ENCODE measurements at regions not wholly inside any gene's neighbourhood (a gene's known extent, or its start where the extent isn't known, plus 50 kb on each side); places are given as distances from the start of the nearest gene placed in this dataset.
"Not testable (repeated sequence)": the region's sequence is repeated elsewhere in the genome, so short reads cannot be mapped to it uniquely, and the experiment has no call there.

DNA sequence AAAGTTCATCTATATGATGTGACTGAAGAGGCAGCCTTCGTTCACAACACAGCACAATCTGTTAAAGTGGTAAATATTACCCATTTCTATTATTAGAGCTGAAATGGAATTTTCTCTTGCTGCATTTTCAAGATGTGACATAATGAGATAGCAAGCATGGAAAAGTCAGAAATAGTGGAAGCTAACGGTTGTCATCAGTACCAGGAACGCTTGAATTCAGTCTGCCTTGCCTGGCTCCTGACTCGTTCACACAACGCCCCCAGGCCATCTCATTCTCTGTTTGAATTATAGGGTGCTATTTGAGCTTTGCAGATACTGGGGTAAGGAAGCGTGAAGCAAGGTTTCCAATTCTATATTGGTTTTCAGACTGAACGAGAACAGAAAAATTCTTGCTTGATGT lies 116.5 kb upstream of the MAP3K7 start:
- DNase-seq (ENCODE audit: low read depth in 2 of 2) = no peak

DNA sequence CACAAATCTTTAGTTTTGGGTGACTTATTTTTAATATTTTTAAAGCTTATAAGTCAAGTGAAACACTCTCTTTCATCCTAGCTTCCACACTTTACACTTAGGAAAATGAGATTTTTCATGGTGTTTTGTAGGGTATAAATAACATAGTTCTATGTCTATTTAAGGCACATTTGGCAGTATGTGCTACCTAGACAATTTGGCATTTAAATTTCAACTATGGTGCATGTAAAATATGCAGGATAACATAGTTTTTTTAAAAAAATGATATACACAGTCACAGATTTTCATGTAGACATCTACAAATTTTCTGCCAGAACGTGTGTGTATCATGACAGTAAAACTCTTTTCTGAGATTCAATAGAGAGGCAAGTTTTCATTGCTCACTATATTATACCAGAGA lies 115.1 kb upstream of the MAP3K7 start:
- DNase-seq (ENCODE audit: low read depth in 2 of 2) = no peak

DNA sequence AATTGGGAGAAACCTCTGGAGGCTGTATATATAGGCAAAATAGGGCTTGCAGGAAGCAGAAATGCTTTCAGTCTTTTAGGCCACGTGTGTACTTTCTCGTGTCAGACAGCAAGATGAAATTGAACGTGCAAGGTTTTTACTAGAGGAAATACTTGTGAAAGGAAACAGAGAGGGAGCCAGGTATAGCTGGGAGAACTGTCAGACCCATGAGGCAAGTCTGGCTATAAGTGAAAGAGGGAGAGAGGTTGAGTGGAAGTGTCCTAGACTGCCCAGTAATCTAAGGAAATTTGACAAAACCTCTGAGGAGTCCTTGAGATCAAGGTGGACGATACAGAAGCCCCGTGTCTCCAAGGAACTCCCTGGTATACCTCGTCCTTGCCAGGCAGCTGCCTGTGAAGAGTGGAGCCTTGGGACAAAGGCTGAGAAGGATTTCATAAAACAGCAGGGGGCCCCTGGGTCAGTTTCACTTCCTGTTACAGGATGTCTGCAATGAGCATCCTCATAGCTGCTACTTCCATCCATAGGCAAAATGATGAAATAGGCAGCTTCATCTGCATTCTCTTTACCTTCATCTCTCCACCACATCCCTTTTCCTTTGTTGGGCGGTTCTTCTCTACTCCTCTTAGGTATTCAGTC lies 114.4 kb upstream of the MAP3K7 start:
- DNase-seq (ENCODE audit: low read depth in 2 of 2) = no peak

DNA sequence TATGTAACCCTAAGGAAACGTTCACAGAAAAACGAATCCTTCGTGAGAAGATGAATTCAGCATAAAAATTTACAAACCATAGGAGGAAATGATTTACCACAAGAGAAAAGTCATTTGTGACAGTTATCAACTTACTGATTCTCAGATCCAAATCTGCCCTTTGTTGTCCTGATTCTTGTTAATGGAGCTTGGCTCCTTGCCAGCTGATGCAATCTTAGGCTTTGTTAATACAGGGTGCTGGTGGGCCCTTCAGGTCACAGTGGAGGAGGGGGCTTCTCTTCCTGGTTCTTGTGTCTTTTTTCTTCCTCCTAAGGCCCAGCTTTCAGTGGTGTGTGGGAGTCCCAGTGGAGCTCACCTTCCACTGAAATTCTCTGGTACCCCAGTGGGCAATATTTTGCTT lies 108.4 kb upstream of the MAP3K7 start:
- no peak for DNase-seq (ENCODE audit: low read depth in 2 of 2)

DNA sequence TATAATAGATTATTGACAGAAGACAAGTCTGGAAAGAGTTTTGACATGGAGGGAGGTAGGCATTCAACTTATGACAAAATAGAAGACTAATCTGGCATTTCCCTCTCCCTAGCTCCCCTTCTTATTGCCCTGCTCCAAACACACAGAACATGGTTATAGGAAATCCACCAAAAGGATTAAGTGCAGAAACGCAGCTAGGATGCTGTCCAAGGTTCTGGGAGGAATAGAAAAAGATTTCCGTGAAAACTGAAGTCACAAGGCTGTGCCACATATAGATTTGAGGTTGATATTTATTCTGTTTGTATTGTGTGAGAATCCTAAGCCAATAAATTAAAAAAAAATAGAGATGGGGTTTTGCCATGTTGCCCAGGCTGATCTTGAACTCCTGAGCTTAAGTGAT lies 107.9 kb upstream of the MAP3K7 start:
- no peak for DNase-seq (ENCODE audit: low read depth in 2 of 2)

DNA sequence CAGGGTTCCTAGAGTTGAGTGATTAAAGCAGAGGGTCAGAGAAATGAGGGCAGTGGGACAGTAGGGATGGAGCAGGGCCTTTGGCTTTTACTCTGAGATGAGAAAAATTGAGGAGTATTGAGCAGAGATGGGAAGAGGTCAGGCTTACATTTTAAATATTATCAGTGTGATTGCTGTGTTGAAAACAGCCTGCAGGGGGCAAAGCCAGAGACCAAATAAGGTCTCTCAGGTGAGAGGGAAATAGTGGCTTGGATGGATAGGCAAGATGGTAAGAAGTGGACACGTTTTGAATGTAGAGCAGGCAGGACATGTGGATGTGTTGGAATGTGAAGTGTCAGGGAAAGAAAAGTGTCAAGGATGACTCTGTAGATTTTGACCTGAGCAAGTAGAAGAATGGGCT lies 105.0 kb upstream of the MAP3K7 start:
- no peak for DNase-seq (ENCODE audit: low read depth in 2 of 2)

DNA sequence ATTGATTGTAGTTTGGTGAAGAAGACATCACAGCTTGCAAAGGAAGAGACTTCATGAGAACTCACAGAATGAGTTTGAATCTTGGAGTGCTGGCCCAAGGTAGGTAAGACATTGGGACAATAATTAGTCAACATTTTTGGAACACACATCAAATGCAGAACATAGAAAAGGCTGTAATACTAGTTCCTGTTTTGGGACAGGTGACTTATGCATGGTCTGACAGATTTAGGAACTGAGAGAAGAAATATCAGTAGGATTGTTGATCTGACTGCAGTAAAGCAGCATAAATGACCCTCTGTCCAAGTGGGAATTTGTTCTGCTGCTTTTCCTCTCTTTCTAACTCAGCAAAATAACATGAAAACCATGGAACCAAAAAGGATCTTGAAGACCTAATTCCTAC lies 102.3 kb upstream of the MAP3K7 start:
- no peak for DNase-seq (ENCODE audit: low read depth in 2 of 2)

DNA sequence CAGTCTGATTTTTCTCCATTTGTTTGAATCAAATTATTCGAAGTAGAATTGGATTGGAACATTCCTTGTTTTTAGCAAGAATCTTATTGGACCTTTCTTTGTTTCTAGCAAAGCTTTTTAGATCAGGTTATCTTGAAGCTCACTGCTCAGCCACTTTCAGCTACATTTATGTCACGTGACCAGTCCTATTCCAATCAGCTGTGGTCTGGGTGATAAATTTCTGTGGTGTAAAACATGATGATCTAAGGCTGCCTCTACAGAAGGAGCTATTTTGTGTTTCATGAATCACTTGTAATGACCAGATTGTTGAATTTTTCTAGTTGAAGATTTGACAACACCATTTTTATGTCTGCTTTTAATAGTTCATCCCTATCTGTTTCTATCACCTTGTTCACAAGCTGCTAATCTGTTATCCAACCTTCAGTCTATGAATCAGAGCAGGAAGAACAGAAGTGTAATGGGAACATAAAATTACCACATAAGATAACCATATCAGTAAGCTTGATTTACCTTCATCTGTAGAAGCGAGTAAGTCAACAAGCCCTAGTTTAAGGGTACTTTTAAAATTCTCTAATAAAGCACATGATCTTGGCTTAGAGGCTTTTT lies 101.0 kb upstream of the MAP3K7 start:
- DNase-seq (ENCODE audit: low read depth in 2 of 2) = no peak

DNA sequence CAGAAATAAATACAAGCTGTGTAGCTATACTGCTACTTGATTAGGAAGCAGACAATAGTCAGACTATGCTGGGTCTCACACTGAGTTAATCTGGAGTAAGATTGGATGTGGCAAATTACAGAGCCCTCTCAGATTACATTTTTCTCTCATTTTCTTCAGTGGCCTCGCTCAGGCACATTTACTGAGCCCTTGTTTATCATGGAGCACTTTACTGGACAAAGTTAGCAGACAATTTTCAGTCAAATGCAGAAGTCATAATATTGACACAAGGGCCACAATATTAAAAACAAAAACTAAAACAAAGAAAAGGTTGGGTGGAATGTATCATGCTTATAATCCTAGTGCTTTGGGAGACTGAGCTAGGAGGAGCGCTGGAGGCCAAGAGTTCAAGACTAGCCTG lies 95.0 kb upstream of the MAP3K7 start:
- no peak for DNase-seq (ENCODE audit: low read depth in 2 of 2)

DNA sequence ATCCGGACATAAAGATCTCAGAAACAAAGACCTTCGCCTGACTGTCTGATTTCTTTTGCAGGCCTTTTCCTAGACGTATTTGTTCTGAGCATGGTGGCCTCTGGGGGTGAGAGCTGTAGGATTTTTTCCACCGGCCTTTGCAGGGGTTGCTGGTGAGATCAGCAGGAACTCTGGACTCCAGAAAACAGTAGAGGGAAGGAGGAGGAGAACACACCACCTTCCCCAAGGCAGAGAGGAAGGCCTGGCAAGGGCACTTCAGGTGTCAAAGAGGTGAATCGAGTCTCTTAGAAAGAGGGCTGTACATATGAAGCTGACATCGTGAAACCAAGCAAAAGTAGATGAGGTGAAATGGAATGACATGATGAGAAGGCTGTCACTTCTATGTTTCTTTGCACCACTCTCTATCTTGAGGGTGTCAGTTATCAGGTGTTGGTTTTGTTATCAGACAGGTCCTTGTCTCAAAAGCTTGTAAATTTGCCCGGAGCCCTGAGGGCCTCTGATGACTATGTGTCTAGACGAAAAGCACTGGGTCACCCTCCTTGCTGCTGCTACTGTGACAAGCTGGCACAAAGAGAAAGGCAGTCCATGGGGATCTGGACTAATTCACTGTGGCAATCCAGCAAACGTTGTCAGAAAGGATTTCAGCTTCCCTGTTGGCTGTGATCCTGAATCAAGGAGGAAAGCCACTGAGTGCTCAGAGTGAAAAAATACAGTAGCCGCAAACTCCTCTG lies 91.3 kb upstream of the MAP3K7 start:
- DNase-seq (ENCODE audit: low read depth in 2 of 2) = no peak

DNA sequence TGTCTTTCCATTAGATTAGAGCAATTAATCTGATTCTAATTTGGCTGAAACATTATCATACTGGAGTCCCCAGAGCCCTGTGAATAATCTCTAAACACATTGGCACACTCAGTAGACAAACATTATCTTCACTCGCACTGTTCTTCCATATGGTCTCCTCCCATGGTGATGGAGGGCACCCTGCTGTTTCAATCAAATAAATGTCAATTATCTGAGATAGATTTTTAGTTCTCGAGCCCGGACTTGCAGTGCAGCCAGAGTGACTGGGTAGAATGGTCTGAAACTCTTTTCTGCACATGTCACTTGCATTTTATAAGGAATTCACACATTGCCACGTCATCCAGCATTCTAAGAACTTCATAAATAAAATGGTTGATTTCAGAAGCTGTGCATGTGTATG lies 90.6 kb upstream of the MAP3K7 start:
- no peak for DNase-seq (ENCODE audit: low read depth in 2 of 2)

DNA sequence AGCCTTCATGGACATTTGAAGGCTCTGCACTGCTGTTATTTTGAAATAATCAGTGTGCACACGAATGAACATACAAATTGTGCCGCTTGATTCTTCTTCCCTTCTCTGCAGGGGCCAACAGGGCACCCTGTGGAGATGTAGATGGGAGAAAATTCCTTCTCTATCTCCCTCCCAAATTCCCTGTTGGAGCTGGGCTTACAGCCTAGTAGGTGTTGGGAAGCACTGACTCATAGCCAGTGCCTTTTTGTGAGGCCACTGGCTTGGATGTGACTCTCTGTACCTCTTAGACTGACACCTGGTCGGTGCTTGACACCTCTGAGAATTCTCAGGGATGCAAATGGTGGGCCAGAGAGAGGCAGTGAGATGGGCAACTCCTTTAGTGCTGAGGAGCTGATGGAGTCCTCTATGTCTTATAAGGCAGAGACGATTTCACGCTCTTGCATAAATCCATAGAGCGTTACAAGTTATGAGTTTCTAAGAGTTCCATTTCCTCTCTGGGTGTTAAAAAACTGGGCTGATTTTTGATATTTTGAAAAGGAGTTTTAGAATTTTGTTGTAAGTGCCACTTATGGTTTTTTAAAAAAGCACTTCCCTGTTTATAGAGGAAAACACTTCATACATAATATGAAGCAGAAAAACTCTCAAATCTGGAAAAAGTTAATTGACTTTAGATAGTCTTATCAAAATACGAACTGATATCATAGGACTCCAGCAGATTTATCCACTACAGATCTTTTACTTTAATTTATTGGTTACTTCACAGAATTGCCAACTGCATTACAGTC lies 89.8 kb upstream of the MAP3K7 start:
- no peak for DNase-seq (ENCODE audit: low read depth in 2 of 2)

DNA sequence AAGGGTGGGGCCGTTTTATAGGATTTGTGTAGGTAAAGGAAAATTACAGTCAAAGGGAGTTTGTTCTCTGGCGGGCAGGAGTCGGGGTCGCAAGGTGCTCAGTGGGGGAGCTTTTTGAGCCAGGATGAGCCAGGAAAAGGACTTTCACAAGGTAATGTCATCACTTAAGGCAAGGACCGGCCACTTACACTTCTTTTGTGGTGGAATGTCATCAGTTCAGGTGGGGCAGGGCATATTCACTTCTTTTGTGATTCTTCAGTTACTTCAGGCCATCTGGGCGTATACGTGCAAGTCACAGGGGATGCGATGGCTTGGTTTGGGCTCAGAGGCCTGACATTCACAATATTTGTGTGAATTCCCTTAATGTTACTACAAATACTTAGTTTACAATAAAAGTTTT lies 88.2 kb upstream of the MAP3K7 start:
- not testable (repeated sequence) for DNase-seq (ENCODE audit: low read depth in 2 of 2)

DNA sequence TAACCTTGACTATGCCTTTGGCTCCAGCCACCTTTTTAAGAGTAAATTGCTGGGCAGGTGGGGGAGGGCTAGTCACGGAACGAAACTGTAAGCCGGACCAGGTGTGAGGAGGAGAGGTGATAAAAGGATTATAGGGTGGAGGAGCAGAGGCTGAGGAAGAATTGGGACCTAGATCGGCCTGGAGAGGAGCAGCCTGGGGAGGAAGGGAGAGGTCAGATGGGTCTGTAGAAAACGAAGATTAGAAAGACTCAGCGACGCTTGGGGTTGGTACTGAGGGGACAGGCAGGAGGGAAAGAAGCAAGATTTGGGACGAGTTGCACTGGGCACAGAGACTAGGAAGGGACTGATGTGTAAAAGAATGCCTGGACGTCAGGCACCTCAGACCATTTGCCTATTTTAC lies 87.2 kb upstream of the MAP3K7 start:
- DNase-seq (ENCODE audit: low read depth in 2 of 2) = not testable (repeated sequence)

DNA sequence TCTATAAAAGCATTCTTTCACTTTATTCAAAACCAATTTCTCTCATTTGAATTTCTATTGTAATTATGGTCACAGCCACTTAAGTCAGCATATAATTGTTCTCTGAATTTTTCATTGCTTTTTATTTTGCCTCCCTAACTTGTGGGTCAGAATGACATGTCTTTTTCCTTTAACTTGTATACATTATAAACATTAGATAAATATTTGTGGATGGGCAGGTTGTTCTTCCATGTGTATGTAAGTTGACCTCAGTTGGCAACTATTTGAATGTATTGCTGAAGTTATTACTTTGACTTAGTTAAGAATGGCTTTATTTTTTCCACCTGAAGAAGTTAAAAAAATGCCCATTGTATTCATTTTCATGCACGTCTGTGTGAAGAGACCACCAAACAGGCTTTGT lies 83.0 kb upstream of the MAP3K7 start:
- no peak for DNase-seq (ENCODE audit: low read depth in 2 of 2)

DNA sequence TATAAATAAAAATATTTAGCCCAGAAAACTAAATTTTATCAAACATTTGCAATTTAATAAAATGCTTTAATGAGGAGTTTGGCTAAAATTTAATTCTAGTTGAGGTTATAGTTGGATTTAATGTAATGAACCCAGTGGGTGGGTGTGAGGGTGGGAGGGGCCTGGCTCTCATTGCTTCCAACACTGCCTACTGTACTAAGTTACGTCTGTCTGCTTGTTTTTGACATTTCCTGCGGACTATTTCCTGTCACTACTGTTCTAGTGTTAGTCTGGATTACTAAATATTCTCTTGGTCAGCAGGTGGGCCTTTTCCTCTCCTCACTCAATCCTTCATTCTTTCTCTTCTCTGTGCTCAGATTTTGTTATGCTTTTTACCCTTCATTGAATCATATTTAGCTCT lies 82.5 kb upstream of the MAP3K7 start:
- DNase-seq (ENCODE audit: low read depth in 2 of 2) = no peak

DNA sequence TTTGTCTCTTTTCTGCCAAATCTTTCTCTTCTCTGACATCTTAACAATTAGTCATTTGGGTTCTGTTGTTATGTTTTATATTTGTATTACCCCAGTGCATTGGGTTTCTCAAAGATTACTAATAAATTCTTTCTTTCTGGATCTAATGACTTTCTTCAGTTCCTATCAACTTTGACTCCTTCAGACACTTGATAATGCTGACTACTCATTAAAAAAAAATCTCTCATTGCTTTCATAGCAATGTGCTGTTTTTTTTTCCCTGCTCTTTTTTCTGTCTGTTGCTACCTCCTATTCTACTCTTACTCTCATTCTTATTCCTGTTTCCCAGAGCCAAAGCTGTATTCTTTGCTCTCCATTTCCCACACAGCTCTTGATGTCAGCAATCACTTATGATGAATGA lies 81.3 kb upstream of the MAP3K7 start:
- no peak for DNase-seq (ENCODE audit: low read depth in 2 of 2)

DNA sequence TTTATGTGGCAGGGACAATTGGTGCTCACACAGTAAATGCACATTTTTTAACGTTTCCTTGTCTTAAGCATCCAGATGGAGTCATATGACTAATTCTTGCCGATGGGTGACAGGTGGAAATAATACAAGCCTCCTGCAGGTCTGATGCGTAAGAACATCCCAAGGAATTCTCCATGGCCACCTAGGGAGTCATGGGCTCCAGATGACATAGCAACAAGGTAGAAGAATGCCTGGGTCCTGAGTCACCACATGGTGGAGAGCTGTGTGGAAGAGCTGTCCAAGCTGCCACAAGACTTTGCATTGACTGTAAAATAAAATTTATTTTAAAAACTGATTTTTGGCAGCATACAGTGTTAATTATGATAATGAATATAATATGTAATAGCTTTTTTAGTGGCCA lies 77.0 kb upstream of the MAP3K7 start:
- DNase-seq (ENCODE audit: low read depth in 2 of 2) = no peak

DNA sequence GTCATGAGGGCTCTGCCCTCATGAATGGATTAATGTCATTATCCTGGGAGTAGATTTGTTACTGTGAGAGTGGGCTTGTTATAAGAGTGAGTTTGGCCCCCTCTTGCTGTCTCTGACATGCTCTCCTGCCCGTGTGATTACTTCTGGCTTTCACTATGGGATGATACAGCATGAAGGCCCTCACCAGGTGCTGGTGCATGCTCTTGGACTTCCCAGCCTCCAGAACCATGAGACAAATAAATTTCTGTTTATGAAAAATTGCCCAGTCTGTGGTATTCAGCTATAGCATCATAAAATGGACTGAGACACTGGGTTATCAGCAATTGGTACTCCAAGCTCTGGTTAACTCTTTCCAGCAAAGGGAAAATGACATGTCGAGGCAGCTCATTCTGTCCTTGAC lies 76.2 kb upstream of the MAP3K7 start:
- DNase-seq (ENCODE audit: low read depth in 2 of 2) = no peak

DNA sequence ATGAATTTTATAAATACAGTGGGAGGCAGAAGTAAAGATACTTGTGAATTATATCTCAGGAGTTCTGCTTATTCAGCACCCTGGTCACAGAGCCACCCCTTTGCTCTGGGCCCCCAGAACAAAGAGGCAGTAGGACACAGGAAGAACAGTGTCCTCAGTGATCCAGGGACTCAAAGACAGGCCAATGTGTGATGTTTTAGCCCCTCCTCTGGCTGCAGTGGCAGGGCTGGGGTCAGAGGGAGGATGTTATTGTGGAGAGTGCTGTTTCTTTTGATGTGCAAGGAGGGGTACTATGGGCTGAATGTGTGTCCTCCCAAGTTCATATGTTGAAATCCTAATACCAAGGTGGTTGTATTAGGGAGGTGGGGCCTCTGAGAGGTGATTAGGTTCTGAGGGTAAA lies 74.1 kb upstream of the MAP3K7 start:
- no peak for DNase-seq (ENCODE audit: low read depth in 2 of 2)

DNA sequence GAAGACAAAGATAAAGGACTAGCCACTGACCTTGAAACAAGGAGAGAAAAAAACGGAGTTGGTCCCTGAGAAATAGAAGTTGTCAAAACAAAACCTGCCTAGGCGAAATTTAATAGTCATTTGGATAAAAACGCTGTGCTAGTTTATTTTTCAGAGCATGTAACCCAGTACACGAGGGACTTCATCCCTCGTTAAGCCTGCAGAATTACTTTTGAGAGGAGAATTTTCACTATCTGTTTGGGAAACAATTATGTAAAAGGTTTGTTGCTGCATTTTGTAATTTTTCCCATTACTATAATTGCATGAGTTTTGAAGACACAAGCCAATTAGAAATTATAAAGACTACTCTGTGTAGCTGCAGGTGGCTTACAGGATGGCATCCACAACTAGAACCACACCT lies 71.6 kb upstream of the MAP3K7 start:
- no peak for DNase-seq (ENCODE audit: low read depth in 2 of 2)

DNA sequence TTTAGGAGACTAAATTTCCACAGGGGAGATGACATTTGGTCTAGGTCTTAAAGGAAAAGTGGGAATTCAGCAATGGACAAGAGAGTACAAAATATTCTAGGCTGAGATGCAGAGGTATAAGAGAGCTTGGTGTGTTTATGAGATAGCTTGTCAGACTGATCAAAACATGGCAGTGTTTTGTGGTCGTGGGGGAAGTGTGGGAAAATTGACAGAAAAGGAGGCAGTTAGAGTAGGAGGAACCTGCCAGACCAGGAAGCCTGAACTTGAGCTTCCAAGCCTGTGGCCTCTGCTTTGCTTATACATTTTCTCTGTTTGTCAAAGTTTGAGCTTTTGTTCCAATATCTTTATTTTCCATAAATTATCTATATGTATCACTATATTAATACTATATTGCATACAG lies 69.5 kb upstream of the MAP3K7 start:
- DNase-seq (ENCODE audit: low read depth in 2 of 2) = no peak

DNA sequence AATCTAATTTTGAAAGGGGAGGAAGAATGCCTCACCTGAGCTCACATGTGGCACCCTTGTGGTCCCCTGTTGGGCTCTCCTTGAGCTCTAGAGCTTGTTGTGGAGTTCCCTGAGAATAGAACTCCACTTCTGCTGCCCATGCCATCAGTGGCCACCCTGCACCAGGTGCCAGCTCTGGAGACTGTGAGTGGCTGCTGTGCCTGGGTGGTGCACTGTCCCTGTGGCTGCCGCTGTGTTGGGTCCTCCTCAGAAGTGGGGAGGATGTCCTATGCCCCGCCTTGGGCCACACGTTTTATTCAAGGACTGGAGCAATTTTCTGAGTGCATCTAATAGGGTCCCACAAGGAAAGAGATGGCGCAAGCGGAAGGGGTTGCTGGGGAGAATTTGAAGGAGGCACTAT lies 67.9 kb upstream of the MAP3K7 start:
- DNase-seq (ENCODE audit: low read depth in 2 of 2) = no peak
